Heart right ventricle (tissue), 16 donors: ENCODE measurements at regions not wholly inside any gene's neighbourhood (a gene's known extent, or its start where the extent isn't known, plus 50 kb on each side); places are given as distances from the start of the nearest gene placed in this dataset.

Source experiments
- ATAC-seq, 8 donors: fragments of 200-7000 bp; cut with Tn5 transposase; one replicate each; pipeline ENCODE4 v1.9.1; 2020; ENCODE audit warnings: mild to moderate bottlenecking in 8 of 8, moderate library complexity in 8 of 8, moderate number of reproducible peaks in 1 of 8
- DNase-seq, 2 donors: peaks; one replicate each; pipeline ENCODE4 v3.0.0-alpha.2; 2020
- H3K27ac ChIP-seq, 10 donors: fragments of 200-600 bp; sonication (generic) in 2 of 10; one replicate each; pipeline versions ENCODE4 v1.5.0 to v1.8.0; 2020 to 2022; ENCODE audit warnings: mild to moderate bottlenecking in 3 of 10
- H3K27me3 ChIP-seq, 7 donors: fragments of 200-600 bp; one replicate each; pipeline ENCODE4 v1.8.0; 2021 to 2022; ENCODE audit warnings: mild to moderate bottlenecking in 2 of 7
- H3K36me3 ChIP-seq, 9 donors: fragments of 200-600 bp; sonication (generic) in 1 of 9; one replicate each; pipeline versions ENCODE4 v1.5.0 to v1.8.0; 2020 to 2022; ENCODE audit warnings: mild to moderate bottlenecking in 2 of 9
- H3K4me1 ChIP-seq, 9 donors: fragments of 200-600 bp; sonication (generic) in 1 of 9; one replicate each; pipeline versions ENCODE4 v1.5.0 to v1.8.0; 2020 to 2022; ENCODE audit warnings: mild to moderate bottlenecking in 4 of 9
- H3K4me3 ChIP-seq, 10 donors: fragments of 200-600 bp; sonication (generic) in 2 of 10; one replicate each; pipeline versions ENCODE4 v1.5.0 to v1.8.0; 2020 to 2022; ENCODE audit warnings: mild to moderate bottlenecking in 7 of 10, moderate library complexity in 2 of 10
- H3K9me3 ChIP-seq, 11 donors: fragments of 200-600 bp in 10 of 11; sonication (generic) in 2 of 11; one replicate each; pipeline versions ENCODE4 v1.5.0 to v1.8.0; 2013 to 2022; ENCODE audit warnings: mild to moderate bottlenecking in 2 of 11, control low read depth in 1 of 11, moderate library complexity in 1 of 11
- WGBS, 2 donors: extraction: QIAGEN DNeasy Blood & Tissue Kit; methylation state at CpG; one replicate each; pipeline ENCODE4 v1.1.7; 2013; ENCODE audit warnings: inconsistent platforms in 1 of 2; 5-methylcytosine and 5-hydroxymethylcytosine counted together
- intact Hi-C, 10 donors: fragments of 100-400 bp; cut with DNase I; formaldehyde crosslinking; loops; one replicate each; pipeline versions ENCODE4 v1.11.1 to v1.14.2; 2022
- TF ChIP-seq, protein P1 (sequence below), 9 donors: fragments of 200-600 bp; sonication (generic) in 2 of 9; IDR thresholded peaks; one replicate each; pipeline versions ENCODE4 v1.5.0 to v1.8.0; 2021 to 2022; ENCODE audit warnings: antibody characterized with exemption in 9 of 9, mild to moderate bottlenecking in 5 of 9, moderate library complexity in 1 of 9
- donor health status: Arrhythmogenic right ventricular cardiomyopathy.
- donor health status: ischemic (EF 13 %, LVEDD 7.1; RV severe dilation, severe dysfunction).
- donor health status: healthy with polysubstance abuse.
- donor health status: DM: no; HTN: yes; CAD: no.
- donor health status: DM: no; HTN: no; CAD: no.
- donor health status: ischemic (EF 25% LVEDD 6.9; RV normal size, moderate dysfunction).
- donor health status: ischemic (EF 25% LVEDD 5.7; RV mildly dilated, moderate dysfunction).
- donor health status: healthy.
- donor health status: DM: yes; HTN: yes; CAD: no.
- donor health status: Ischemic cardiomyopathy.
- donor health status: ischemic (EF 35%, LVEDD 5.7; RV mildly dilated, moderate dysfunction).
- donor health status: nonischemic (EF 11% LVEDD 7.7; RV severe dilation, severe dysfunction).
- donor health status: DM: yes; HTN: yes; CAD: no.
- donor health status: PGD.
- donor health status: ischemic (EF 29% LVEDD 5.4; RV normal size, mild dysfunction).
- donor health status: nonischemic (EF 23%, LVEDD 6.1; RV moderate dilation, normal function).

DNA sequence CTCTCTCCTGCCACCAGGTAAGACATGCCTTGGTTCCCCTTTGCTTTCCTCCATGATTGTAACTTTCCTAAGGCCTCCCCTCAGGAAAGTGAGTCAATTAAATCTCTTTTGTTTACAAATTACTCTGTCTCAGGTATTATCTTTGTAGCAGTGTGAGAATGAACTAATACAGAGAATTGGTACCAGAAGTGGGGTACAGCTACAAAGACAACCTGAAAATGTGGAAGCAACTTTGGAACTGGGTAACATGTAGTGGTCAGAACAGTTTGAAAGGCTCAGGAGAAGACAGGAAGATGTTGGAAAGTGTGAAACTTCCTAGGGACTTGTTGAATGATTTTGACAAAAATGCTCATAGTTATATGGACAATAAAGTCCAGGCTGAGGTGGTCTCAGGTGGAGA is 97.2 kb downstream of the FAM170A start:
- Histone ChIP-seq H3K9me3 (peaks cover 0 to 32% (median 8%) of the 10 kb centered on the region in 11 donors), H3K36me3 (no peaks in the 10 kb centered on the region), H3K4me3 (no peak overlapping the region), H3K27me3 (no peaks in the 10 kb centered on the region), H3K4me1 (no peaks in the 10 kb centered on the region), H3K27ac (no peak overlapping the region)
- DNase-seq (no peak), ATAC-seq (no peak)
- intact Hi-C loops = no loop called here
- TF ChIP-seq, protein P1, sequence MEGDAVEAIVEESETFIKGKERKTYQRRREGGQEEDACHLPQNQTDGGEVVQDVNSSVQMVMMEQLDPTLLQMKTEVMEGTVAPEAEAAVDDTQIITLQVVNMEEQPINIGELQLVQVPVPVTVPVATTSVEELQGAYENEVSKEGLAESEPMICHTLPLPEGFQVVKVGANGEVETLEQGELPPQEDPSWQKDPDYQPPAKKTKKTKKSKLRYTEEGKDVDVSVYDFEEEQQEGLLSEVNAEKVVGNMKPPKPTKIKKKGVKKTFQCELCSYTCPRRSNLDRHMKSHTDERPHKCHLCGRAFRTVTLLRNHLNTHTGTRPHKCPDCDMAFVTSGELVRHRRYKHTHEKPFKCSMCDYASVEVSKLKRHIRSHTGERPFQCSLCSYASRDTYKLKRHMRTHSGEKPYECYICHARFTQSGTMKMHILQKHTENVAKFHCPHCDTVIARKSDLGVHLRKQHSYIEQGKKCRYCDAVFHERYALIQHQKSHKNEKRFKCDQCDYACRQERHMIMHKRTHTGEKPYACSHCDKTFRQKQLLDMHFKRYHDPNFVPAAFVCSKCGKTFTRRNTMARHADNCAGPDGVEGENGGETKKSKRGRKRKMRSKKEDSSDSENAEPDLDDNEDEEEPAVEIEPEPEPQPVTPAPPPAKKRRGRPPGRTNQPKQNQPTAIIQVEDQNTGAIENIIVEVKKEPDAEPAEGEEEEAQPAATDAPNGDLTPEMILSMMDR (IDR thresholded peaks at IDR 0.05) = no peak

DNA sequence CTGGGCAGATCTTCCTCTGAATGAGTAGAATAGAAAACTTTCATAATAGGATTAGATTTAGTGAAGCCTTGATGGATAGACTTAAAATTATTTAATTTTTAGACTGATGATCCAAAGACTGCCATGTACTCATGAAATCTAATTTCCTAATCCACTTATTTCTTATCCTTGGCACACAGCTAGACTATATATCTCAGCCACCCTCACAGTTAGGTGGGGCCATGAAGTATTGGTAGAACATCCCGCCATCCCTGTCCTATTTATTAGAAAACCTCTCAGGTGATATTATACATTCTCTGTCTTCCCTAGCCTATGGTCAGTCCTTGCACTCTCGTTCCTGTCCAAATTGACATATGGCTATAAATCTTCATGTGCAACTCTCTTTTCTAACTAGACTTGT is 110.9 kb downstream of the FAM170A start:
- TF ChIP-seq, protein P1 (IDR thresholded peaks at IDR 0.05) = no peak
- intact Hi-C loops = no loop called here
- Histone ChIP-seq H3K4me3 (no peak overlapping the region), H3K27ac (no peak overlapping the region), H3K36me3 (no peaks in the 10 kb centered on the region), H3K9me3 (no peaks in the 10 kb centered on the region), H3K27me3 (no peaks in the 10 kb centered on the region), H3K4me1 (no peaks in the 10 kb centered on the region)
- DNase-seq (no peak), ATAC-seq (no peak)
- 79 to 94% methylated on average over 2 of the region's 2 CpGs for WGBS, 2 donors

GRCh38 chr5:119741691-119742090 is 112.3 kb downstream of the FAM170A start:
- Histone ChIP-seq H3K4me3 (no peak overlapping the region), H3K27ac (no peak overlapping the region), H3K4me1 (no peaks in the 10 kb centered on the region), H3K36me3 (no peaks in the 10 kb centered on the region), H3K27me3 (no peaks in the 10 kb centered on the region), H3K9me3 (no peaks in the 10 kb centered on the region)
- DNase-seq (no peak), ATAC-seq (no peak)
- TF ChIP-seq, protein P1 (IDR thresholded peaks at IDR 0.05) = no peak
- intact Hi-C loops = no loop called here

GRCh38 chr5:119742311-119742710 is 113.0 kb downstream of the FAM170A start:
- no peaks in the 10 kb centered on the region for H3K9me3 ChIP-seq
- TF ChIP-seq, protein P1 (IDR thresholded peaks at IDR 0.05) = no peak
- H3K4me3 ChIP-seq = no peak overlapping the region
- H3K27me3 ChIP-seq = no peaks in the 10 kb centered on the region
- H3K27ac ChIP-seq = no peak overlapping the region
- intact Hi-C loops = no loop called here
- no peaks in the 10 kb centered on the region for H3K4me1 ChIP-seq
- WGBS, 2 donors = 72 to 74% methylated on average over 4 of the region's 4 CpGs
- ATAC-seq = no peak
- no peak for DNase-seq
- H3K36me3 ChIP-seq = no peaks in the 10 kb centered on the region

DNA sequence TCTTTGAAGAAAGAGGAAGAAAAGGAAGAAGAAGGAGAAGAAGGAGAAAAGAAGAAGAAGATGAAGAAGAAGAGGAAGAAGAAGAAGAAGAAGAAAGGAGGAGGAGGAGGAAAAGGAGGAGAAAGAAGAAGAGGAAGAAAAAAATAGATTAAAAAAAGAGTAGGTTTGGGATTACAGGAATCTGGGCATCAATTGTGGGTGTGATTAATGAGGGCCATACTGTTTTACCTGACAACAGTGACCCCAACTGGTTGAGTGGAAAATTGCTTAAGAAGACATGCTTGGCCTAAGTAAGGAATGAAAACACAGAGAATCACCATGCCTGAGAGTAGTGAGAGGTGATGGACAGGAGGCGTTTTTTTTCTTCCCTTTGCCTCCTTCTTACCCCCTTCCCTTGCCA is 114.6 kb downstream of the FAM170A start:
- ATAC-seq = no peak
- TF ChIP-seq, protein P1 (IDR thresholded peaks at IDR 0.05) = peak in 2 of 9 donors; percentile 13 to 30
- H3K27me3 ChIP-seq = no peaks in the 10 kb centered on the region
- no peak for DNase-seq
- no peak overlapping the region for H3K4me3 ChIP-seq
- 20 to 27% methylated on average over 1 of the region's 1 CpG for WGBS, 2 donors
- no peaks in the 10 kb centered on the region for H3K4me1 ChIP-seq
- intact Hi-C loops = no loop called here
- no peaks in the 10 kb centered on the region for H3K9me3 ChIP-seq
- no peak overlapping the region for H3K27ac ChIP-seq
- H3K36me3 ChIP-seq = no peaks in the 10 kb centered on the region
